Osteoblast (primary cell): ENCODE measurements at regions not wholly inside any gene's neighbourhood (a gene's known extent, or its start where the extent isn't known, plus 50 kb on each side); places are given as distances from the start of the nearest gene placed in this dataset.

Experiments
- DNase-seq: peaks from one replicate; pipeline ENCODE4 v3.0.0; 2011; ENCODE audit warnings: low spot score, mixed read lengths; ENCODE audit not compliant: insufficient read length; ENCODE audit errors: missing footprints
- H2AFZ ChIP-seq: 2 replicates; pipeline ENCODE4 v1.6.0; 2011; ENCODE audit warnings: mild to moderate bottlenecking, low read length
- H3K27ac ChIP-seq: 2 replicates; pipeline ENCODE4 v1.5.1; 2011; ENCODE audit warnings: mild to moderate bottlenecking, low read depth, low read length, moderate library complexity
- H3K27me3 ChIP-seq: 2 replicates; pipeline ENCODE4 v1.6.0; 2012; ENCODE audit warnings: mild to moderate bottlenecking, control low read depth, inconsistent platforms, low read length, moderate library complexity; ENCODE audit not compliant: insufficient read depth
- H3K36me3 ChIP-seq: 2 replicates; pipeline ENCODE4 v1.5.1; 2011; ENCODE audit warnings: mild to moderate bottlenecking, low read length, control low read depth, moderate library complexity; ENCODE audit not compliant: insufficient read depth
- H3K4me1 ChIP-seq: 2 replicates; pipeline ENCODE4 v1.5.1; 2011; ENCODE audit warnings: mild to moderate bottlenecking, low read length, control low read depth, moderate library complexity; ENCODE audit not compliant: insufficient read depth
- H3K4me2 ChIP-seq: 2 replicates; pipeline ENCODE4 v1.6.0; 2011; ENCODE audit warnings: mild to moderate bottlenecking, low read length; ENCODE audit not compliant: insufficient read depth
- H3K4me3 ChIP-seq: fragments of 200-600 bp; sonication (generic); 3 replicates; pipeline ENCODE4 v1.5.1; 2012; ENCODE audit warnings: mild to moderate bottlenecking, low read length, inconsistent platforms; ENCODE audit not compliant: insufficient read depth
- H3K79me2 ChIP-seq: 2 replicates; pipeline ENCODE4 v1.6.0; 2012; ENCODE audit warnings: mild to moderate bottlenecking, low read length, control low read depth, inconsistent platforms; ENCODE audit not compliant: insufficient read depth
- H3K9me3 ChIP-seq: 2 replicates; pipeline ENCODE4 v1.5.1; 2011; ENCODE audit warnings: low read depth, low read length, control low read depth
- H4K20me1 ChIP-seq: 2 replicates; pipeline ENCODE4 v1.6.0; 2012; ENCODE audit warnings: mild to moderate bottlenecking, low read length, control low read depth; ENCODE audit not compliant: insufficient read depth
- CTCF ChIP-seq: IDR thresholded peaks from 2 replicates; pipeline ENCODE4 v1.5.1; 2011; ENCODE audit warnings: mild to moderate bottlenecking, low read depth, low read length, moderate library complexity; ENCODE audit errors: extremely low read depth

GRCh38 chr7:91690541-91691070 lies 189.9 kb downstream of the MTERF1 start:
- Histone ChIP-seq H2AFZ (no peak overlapping the region), H3K36me3 (no peaks in the 10 kb centered on the region), H3K4me1 (peaks cover 2% of the 10 kb centered on the region), H3K27ac (no peak overlapping the region), H4K20me1 (no peaks in the 10 kb centered on the region), H3K4me2 (no peak overlapping the region), H3K27me3 (no peaks in the 10 kb centered on the region), H3K9me3 (no peaks in the 10 kb centered on the region), H3K79me2 (no peaks in the 10 kb centered on the region), H3K4me3 (no peak overlapping the region)
- DNase-seq = no peak
- TF ChIP-seq CTCF = no peak

GRCh38 chr7:91691865-91692264 lies 188.6 kb downstream of the MTERF1 start:
- Histone ChIP-seq H3K27ac (no peak overlapping the region), H3K9me3 (no peaks in the 10 kb centered on the region), H3K79me2 (no peaks in the 10 kb centered on the region), H3K4me1 (no peaks in the 10 kb centered on the region), H3K4me3 (no peak overlapping the region), H3K27me3 (no peaks in the 10 kb centered on the region), H2AFZ (no peak overlapping the region), H3K36me3 (no peaks in the 10 kb centered on the region), H3K4me2 (no peak overlapping the region), H4K20me1 (no peaks in the 10 kb centered on the region)
- no peak for DNase-seq
- no peak for TF ChIP-seq CTCF

- no peak overlapping the region for H3K4me2 ChIP-seq
- DNase-seq = no peak
Measured at GRCh38 chr7:91692800-91693199, 187.7 kb downstream of the MTERF1 start.

GRCh38 chr7:91694351-91694841 lies 186.1 kb downstream of the MTERF1 start:
- Histone ChIP-seq H3K9me3 (no peaks in the 10 kb centered on the region), H3K27ac (no peak overlapping the region), H3K36me3 (no peaks in the 10 kb centered on the region), H3K4me3 (no peak overlapping the region), H3K27me3 (no peaks in the 10 kb centered on the region), H3K79me2 (no peaks in the 10 kb centered on the region), H3K4me1 (no peaks in the 10 kb centered on the region), H4K20me1 (no peaks in the 10 kb centered on the region), H3K4me2 (no peak overlapping the region), H2AFZ (no peak overlapping the region)
- no peak for DNase-seq
- no peak for TF ChIP-seq CTCF

More at GRCh38 chr7:91692800-91693199, 187.7 kb downstream of the MTERF1 start:
- no peak for TF ChIP-seq CTCF
- Histone ChIP-seq H4K20me1 (no peaks in the 10 kb centered on the region), H3K9me3 (no peaks in the 10 kb centered on the region), H3K4me1 (no peaks in the 10 kb centered on the region), H3K27me3 (no peaks in the 10 kb centered on the region), H3K27ac (no peak overlapping the region), H2AFZ (no peak overlapping the region), H3K79me2 (no peaks in the 10 kb centered on the region), H3K36me3 (no peaks in the 10 kb centered on the region), H3K4me3 (no peak overlapping the region)
